ENCODE measurements at regions not wholly inside any gene's neighbourhood (a gene's known extent, or its start where the extent isn't known, plus 50 kb on each side); places are given as distances from the start of the nearest gene placed in this dataset.

DNA sequence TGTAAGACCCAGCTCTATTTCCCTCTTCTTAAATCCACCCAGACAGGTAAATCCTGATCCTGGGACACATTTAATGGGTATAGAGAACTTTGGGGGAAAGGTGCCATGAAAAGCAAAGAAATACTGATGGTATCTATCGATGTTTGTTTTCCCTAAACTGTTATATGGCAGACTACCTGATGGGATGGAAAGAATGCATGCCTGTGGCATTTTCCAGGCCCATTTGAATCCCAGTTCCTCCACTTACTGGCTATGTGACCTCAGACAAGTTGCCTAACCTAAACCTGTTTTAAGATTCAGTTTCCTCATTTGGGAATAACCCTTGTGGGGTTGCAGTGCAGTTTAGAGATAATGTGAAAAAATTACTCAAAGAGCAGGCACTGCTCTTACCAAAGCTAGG, 404.5 kb downstream of the FUT8 start:
- ChIA-PET CTCF (interaction anchor here (1.2 kb wide), 1 partner anchor 8 kb away, joined by 3 read pairs; no protein-coding TSS in a partner anchor), POLR2A (ENCODE audit: unreplicated experiment) (no interaction called here)
- dilution Hi-C loops (cut with HindIII; ENCODE audit: low sequenced_read_pairs, unreplicated experiment), result no loop called here
- Histone ChIP-seq H3K4ac (ENCODE audit: low read depth, low read length) (no peak overlapping the region), H2AK5ac (ENCODE audit: low read depth, low read length) (no peak overlapping the region), H2BK15ac (ENCODE audit: low read depth, low read length) (no peak overlapping the region), H3K27ac (ENCODE audit: insufficient read depth, low read length) (no peak overlapping the region), H3K27me3 (ENCODE audit: control insufficient read depth, insufficient read depth, low read length) (peaks cover 12% of the 10 kb centered on the region), H3K23ac (ENCODE audit: low read depth, low read length) (no peak overlapping the region), H2AFZ (replicated peaks; ENCODE audit: low read length, poor library complexity) (no peak overlapping the region), H4K8ac (ENCODE audit: low read depth in 2 of 2, low read length in 2 of 2) (no peak overlapping the region), H3K9me1 (ENCODE audit: insufficient read depth, low read length) (peaks cover 12% of the 10 kb centered on the region), H3K4me2 (ENCODE audit: low read depth, low read length) (no peak overlapping the region), H4K91ac (ENCODE audit: insufficient read depth, low read depth, low read length) (no peak overlapping the region), H4K5ac (ENCODE audit: low read depth, low read length) (no peak overlapping the region), H3K4me1 (ENCODE audit: control insufficient read depth, insufficient read depth, low read length) (no peaks in the 10 kb centered on the region), H3K14ac (replicated peaks; ENCODE audit: low read depth, low read length) (no peak overlapping the region), H2BK20ac (ENCODE audit: low read depth, low read length) (no peak overlapping the region), H2BK5ac (ENCODE audit: low read depth, low read length, poor library complexity, severe bottlenecking) (no peak overlapping the region), H3K56ac (ENCODE audit: extremely low read depth, insufficient read depth, low read length) (no peak overlapping the region), H2AK9ac (replicated peaks; ENCODE audit: low read depth, low read length, poor library complexity) (no peak overlapping the region), H2BK120ac (ENCODE audit: low read depth, low read length) (no peak overlapping the region), H3K18ac (ENCODE audit: low read depth, low read length) (no peak overlapping the region), H3K79me1 (ENCODE audit: low read depth in 1 of 2, low read length in 2 of 2) (no peaks in the 10 kb centered on the region), H3K9ac (ENCODE audit: low read depth, low read length) (no peak overlapping the region), H3K4me3 (ENCODE audit: insufficient read depth, low read depth, low read length) (no peak overlapping the region), H4K20me1 (ENCODE audit: insufficient read depth, low read length) (no peaks in the 10 kb centered on the region), H3K36me3 (ENCODE audit: control insufficient read depth, insufficient read depth, low read length) (no peaks in the 10 kb centered on the region), H3K9me3 (ENCODE audit: control insufficient read depth, insufficient read depth, low read length) (no peaks in the 10 kb centered on the region)
- intact Hi-C loops (cut with micrococcal nuclease), result no loop called here
- TF ChIP-seq MAZ (IDR thresholded peaks at IDR 0.05; ENCODE audit: borderline replicate concordance, low read depth, low read length) (no peak), MXI1 (IDR thresholded peaks at IDR 0.05; ENCODE audit: borderline replicate concordance, low read depth, low read length) (no peak), RFX5 (IDR thresholded peaks at IDR 0.05; ENCODE audit: low read depth, low read length) (no peak), BHLHE40 (IDR thresholded peaks at IDR 0.05; ENCODE audit: low read depth, low read length) (no peak)
- in situ Hi-C loops (cut with MboI; ENCODE audit: low sequenced_read_pairs), result no loop called here
- no CpG with 5 or more reads among the region's 1 CpG for WGBS, 2 experiments (ENCODE audit: extremely low coverage in 2 of 2, insufficient read length in 1 of 2)
- BruUV-seq (replicated peaks), result no TSS peak
- ATAC-seq (ENCODE audit: low read depth) (no peak), DNase-seq (no peak)
